ENCODE measurements at regions not wholly inside any gene's neighbourhood (a gene's known extent, or its start where the extent isn't known, plus 50 kb on each side); places are given as distances from the start of the nearest gene placed in this dataset.
"Not testable (repeated sequence)": the region's sequence is repeated elsewhere in the genome, so short reads cannot be mapped to it uniquely, and the experiment has no call there.

- DNase-seq (ENCODE audit: low read depth in 3 of 3), result not testable (repeated sequence)
These were observed 309.6 kb downstream of the SPATA31A1 start for GRCh38 chr9:39665020-39665419.

GRCh38 chr9:39674437-39675210 lies 319.2 kb downstream of the SPATA31A1 start:
- DNase-seq (ENCODE audit: low read depth in 3 of 3), result not testable (repeated sequence)

GRCh38 chr9:39675211-39675553 lies 319.7 kb downstream of the SPATA31A1 start:
- DNase-seq (ENCODE audit: low read depth in 3 of 3), result not testable (repeated sequence)

GRCh38 chr9:39678534-39679263 lies 323.2 kb downstream of the SPATA31A1 start:
- DNase-seq (ENCODE audit: low read depth in 3 of 3), result not testable (repeated sequence)

- not testable (repeated sequence) for DNase-seq (ENCODE audit: low read depth in 3 of 3)
These were observed 325.4 kb downstream of the SPATA31A1 start for GRCh38 chr9:39680694-39681401.

GRCh38 chr9:39728862-39729261 lies 373.4 kb downstream of the SPATA31A1 start:
- not testable (repeated sequence) for DNase-seq (ENCODE audit: low read depth in 3 of 3)

GRCh38 chr9:39744898-39745297 lies 389.4 kb downstream of the SPATA31A1 start:
- DNase-seq (ENCODE audit: low read depth in 3 of 3), result not testable (repeated sequence)

- DNase-seq (ENCODE audit: low read depth in 3 of 3), result not testable (repeated sequence)
These were observed 420.1 kb downstream of the SPATA31A1 start for GRCh38 chr9:39775570-39775969.

GRCh38 chr9:39791356-39791755 lies 435.9 kb downstream of the SPATA31A1 start:
- peak in 2 of 3 experiments; percentile 8 to 36 for DNase-seq (ENCODE audit: low read depth in 3 of 3)

- not testable (repeated sequence) for DNase-seq (ENCODE audit: low read depth in 3 of 3)
These were observed 442.5 kb downstream of the SPATA31A1 start for GRCh38 chr9:39797935-39798334.

- DNase-seq (ENCODE audit: low read depth in 3 of 3), result not testable (repeated sequence)
These were observed 443.8 kb downstream of the SPATA31A1 start for GRCh38 chr9:39799252-39799651.

- DNase-seq (ENCODE audit: low read depth in 3 of 3), result not testable (repeated sequence)
These were observed 447.1 kb downstream of the SPATA31A1 start for GRCh38 chr9:39802561-39802960.

GRCh38 chr9:39809401-39810226 lies 454.1 kb downstream of the SPATA31A1 start:
- DNase-seq (ENCODE audit: low read depth in 3 of 3), result peak; percentile 9 to 38 (median 30)

- not testable (repeated sequence) for DNase-seq (ENCODE audit: low read depth in 3 of 3)
These were observed 454.9 kb downstream of the SPATA31A1 start for GRCh38 chr9:39810401-39810800.

- DNase-seq (ENCODE audit: low read depth in 3 of 3), result not testable (repeated sequence)
These were observed 456.1 kb downstream of the SPATA31A1 start for GRCh38 chr9:39811615-39812014.

GRCh38 chr9:39828457-39828856 lies 473.0 kb downstream of the SPATA31A1 start:
- DNase-seq (ENCODE audit: low read depth in 3 of 3), result not testable (repeated sequence)

Measured in stimulated activated CD4-positive, alpha-beta T cell treated with anti-CD3 and anti-CD28 coated beads, TNF-alpha, amount 100 ng/mL, for 4 hours (primary cell).